ENCODE measurements at regions not wholly inside any gene's neighbourhood (a gene's known extent, or its start where the extent isn't known, plus 50 kb on each side); places are given as distances from the start of the nearest gene placed in this dataset.

GRCh38 chr11:106208760-106209159 is 131.3 kb downstream of the AASDHPPT start:
- POLR2A ChIA-PET: no interaction called here
- TF ChIP-seq OSR2 (tag by site-specific recombination; IDR thresholded peaks at IDR 0.05) (no peak), ZNF302 (tag by site-specific recombination; IDR thresholded peaks at IDR 0.05; ENCODE audit: low read depth) (no peak), RBAK (tag by site-specific recombination; IDR thresholded peaks at IDR 0.05) (no peak), ZNF221 (tag by site-specific recombination; IDR thresholded peaks at IDR 0.05; ENCODE audit: borderline replicate concordance) (no peak), ZNF433 (tag by site-specific recombination; IDR thresholded peaks at IDR 0.05; ENCODE audit: low read depth) (no peak), ZNF362 (tag by site-specific recombination; IDR thresholded peaks at IDR 0.05) (no peak), ZBTB21 (tag by site-specific recombination; IDR thresholded peaks at IDR 0.05) (no peak), ZNF175 (tag by site-specific recombination; IDR thresholded peaks at IDR 0.05) (no peak)
- TF ChIP-seq, protein P1, sequence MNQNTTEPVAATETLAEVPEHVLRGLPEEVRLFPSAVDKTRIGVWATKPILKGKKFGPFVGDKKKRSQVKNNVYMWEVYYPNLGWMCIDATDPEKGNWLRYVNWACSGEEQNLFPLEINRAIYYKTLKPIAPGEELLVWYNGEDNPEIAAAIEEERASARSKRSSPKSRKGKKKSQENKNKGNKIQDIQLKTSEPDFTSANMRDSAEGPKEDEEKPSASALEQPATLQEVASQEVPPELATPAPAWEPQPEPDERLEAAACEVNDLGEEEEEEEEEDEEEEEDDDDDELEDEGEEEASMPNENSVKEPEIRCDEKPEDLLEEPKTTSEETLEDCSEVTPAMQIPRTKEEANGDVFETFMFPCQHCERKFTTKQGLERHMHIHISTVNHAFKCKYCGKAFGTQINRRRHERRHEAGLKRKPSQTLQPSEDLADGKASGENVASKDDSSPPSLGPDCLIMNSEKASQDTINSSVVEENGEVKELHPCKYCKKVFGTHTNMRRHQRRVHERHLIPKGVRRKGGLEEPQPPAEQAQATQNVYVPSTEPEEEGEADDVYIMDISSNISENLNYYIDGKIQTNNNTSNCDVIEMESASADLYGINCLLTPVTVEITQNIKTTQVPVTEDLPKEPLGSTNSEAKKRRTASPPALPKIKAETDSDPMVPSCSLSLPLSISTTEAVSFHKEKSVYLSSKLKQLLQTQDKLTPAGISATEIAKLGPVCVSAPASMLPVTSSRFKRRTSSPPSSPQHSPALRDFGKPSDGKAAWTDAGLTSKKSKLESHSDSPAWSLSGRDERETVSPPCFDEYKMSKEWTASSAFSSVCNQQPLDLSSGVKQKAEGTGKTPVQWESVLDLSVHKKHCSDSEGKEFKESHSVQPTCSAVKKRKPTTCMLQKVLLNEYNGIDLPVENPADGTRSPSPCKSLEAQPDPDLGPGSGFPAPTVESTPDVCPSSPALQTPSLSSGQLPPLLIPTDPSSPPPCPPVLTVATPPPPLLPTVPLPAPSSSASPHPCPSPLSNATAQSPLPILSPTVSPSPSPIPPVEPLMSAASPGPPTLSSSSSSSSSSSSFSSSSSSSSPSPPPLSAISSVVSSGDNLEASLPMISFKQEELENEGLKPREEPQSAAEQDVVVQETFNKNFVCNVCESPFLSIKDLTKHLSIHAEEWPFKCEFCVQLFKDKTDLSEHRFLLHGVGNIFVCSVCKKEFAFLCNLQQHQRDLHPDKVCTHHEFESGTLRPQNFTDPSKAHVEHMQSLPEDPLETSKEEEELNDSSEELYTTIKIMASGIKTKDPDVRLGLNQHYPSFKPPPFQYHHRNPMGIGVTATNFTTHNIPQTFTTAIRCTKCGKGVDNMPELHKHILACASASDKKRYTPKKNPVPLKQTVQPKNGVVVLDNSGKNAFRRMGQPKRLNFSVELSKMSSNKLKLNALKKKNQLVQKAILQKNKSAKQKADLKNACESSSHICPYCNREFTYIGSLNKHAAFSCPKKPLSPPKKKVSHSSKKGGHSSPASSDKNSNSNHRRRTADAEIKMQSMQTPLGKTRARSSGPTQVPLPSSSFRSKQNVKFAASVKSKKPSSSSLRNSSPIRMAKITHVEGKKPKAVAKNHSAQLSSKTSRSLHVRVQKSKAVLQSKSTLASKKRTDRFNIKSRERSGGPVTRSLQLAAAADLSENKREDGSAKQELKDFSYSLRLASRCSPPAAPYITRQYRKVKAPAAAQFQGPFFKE (tag by site-specific recombination; IDR thresholded peaks at IDR 0.05; ENCODE audit: borderline replicate concordance): no peak
- Histone ChIP-seq H3K9me3 (ENCODE audit: control insufficient read depth, insufficient read depth, low read depth, low read length) (no peaks in the 10 kb centered on the region), H3K4me3 (ENCODE audit: low read depth, low read length) (no peak overlapping the region), H3K4me1 (ENCODE audit: control insufficient read depth, insufficient read depth, low read length) (no peaks in the 10 kb centered on the region), H3K36me3 (ENCODE audit: control insufficient read depth in 2 of 2, insufficient read depth in 1 of 2, low read length in 2 of 2) (no peaks in the 10 kb centered on the region), H3K27ac (ENCODE audit: extremely low read depth, low read depth, low read length) (no peak overlapping the region)
- CTCF ChIA-PET: no interaction called here

DNA sequence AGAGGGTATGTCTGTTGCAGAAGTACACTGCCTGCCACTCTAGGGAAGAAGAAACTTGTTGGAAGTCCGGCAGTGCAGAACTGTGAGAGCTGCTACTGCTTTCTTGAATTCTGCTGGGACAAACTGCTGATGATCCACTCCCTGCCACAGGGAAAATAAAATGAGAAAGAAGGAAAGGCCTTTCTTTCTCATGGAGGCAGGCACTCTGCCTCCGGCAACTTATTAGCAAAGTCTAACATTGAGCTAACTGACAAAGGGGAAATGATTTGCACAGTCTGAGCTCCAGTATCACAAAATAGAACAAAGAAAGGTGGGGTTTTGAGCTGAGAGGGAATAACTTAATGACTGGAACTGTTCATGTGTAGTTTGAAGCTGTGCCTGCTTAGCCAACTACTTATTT is 134.6 kb downstream of the AASDHPPT start:
- H3K27ac ChIP-seq (ENCODE audit: extremely low read depth, low read depth, low read length): no peak overlapping the region
- no peak overlapping the region for H3K4me3 ChIP-seq (ENCODE audit: low read depth, low read length)
- H3K36me3 ChIP-seq (ENCODE audit: control insufficient read depth in 2 of 2, insufficient read depth in 1 of 2, low read length in 2 of 2): no peaks in the 10 kb centered on the region
- ChIA-PET POLR2A (no interaction called here), CTCF (no interaction called here)
- H3K9me3 ChIP-seq (ENCODE audit: control insufficient read depth, insufficient read depth, low read depth, low read length): no peaks in the 10 kb centered on the region
- no peak for TF ChIP-seq SCRT2 (tag by site-specific recombination; IDR thresholded peaks at IDR 0.05)
- TF ChIP-seq ZNF350 (tag by site-specific recombination; IDR thresholded peaks at IDR 0.05): no peak
- H3K4me1 ChIP-seq (ENCODE audit: control insufficient read depth, insufficient read depth, low read length): no peaks in the 10 kb centered on the region

- no peak for TF ChIP-seq ZNF423 (tag by site-specific recombination; IDR thresholded peaks at IDR 0.05)
- TF ChIP-seq SP3 (tag by site-specific recombination; IDR thresholded peaks at IDR 0.05): no peak
- no peak for TF ChIP-seq RBAK (tag by site-specific recombination; IDR thresholded peaks at IDR 0.05)
- no peak for TF ChIP-seq ZNF10 (tag by site-specific recombination; IDR thresholded peaks at IDR 0.05)
- no peak for TF ChIP-seq INSM2 (tag by site-specific recombination; IDR thresholded peaks at IDR 0.05)
- no peak for TF ChIP-seq MEIS1 (CRISPR knock-in tag; IDR thresholded peaks at IDR 0.05; ENCODE audit: borderline replicate concordance)
- no peak for TF ChIP-seq ZFP3 (tag by site-specific recombination; IDR thresholded peaks at IDR 0.05; ENCODE audit: low read depth)
- TF ChIP-seq ZNF426 (tag by site-specific recombination; IDR thresholded peaks at IDR 0.05): no peak
- no peak for TF ChIP-seq ZNF302 (tag by site-specific recombination; IDR thresholded peaks at IDR 0.05; ENCODE audit: low read depth)
- POLR2A ChIA-PET: no interaction called here
- no peaks in the 10 kb centered on the region for H3K4me1 ChIP-seq (ENCODE audit: control insufficient read depth, insufficient read depth, low read length)
- no peaks in the 10 kb centered on the region for H3K36me3 ChIP-seq (ENCODE audit: control insufficient read depth in 2 of 2, insufficient read depth in 1 of 2, low read length in 2 of 2)
- no peaks in the 10 kb centered on the region for H3K9me3 ChIP-seq (ENCODE audit: control insufficient read depth, insufficient read depth, low read depth, low read length)
- no peak overlapping the region for H3K4me3 ChIP-seq (ENCODE audit: low read depth, low read length)
- H3K27ac ChIP-seq (ENCODE audit: extremely low read depth, low read depth, low read length): no peak overlapping the region
- CTCF ChIA-PET: no interaction called here
Observed at GRCh38 chr11:106216281-106216680, 138.8 kb downstream of the AASDHPPT start.

Data from HEK293 (cell line).